ENCODE measurements at regions not wholly inside any gene's neighbourhood (a gene's known extent, or its start where the extent isn't known, plus 50 kb on each side); places are given as distances from the start of the nearest gene placed in this dataset.

DNA sequence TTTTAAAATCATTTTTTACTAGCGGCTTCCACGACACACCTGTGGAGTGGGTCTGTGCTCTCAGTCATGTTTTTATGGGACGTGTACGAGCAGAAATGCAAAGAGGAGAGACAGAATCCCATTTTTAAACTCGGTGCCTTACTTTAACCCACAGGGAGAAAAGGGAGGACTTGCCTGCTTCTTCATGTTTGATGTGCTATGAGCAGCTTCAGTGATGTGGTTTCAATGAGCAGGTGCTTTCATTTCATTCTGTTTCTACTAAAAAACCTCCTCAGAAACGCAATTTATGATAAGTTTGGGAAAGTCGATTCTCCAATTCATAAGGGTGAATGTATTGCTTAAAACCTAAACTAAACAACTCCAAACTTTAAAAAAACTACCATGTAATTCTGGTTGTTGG lies 537.2 kb downstream of the GATA3 start:
- DNase-seq (ENCODE audit: low read depth in 2 of 2, low spot score in 1 of 2) = no peak

GRCh38 chr10:8594176-8594575 lies 539.7 kb downstream of the GATA3 start:
- DNase-seq (ENCODE audit: low read depth in 2 of 2, low spot score in 1 of 2) = no peak

- no peak for DNase-seq (ENCODE audit: low read depth in 2 of 2, low spot score in 1 of 2)
Observed at GRCh38 chr10:8594711-8595110, 540.2 kb downstream of the GATA3 start.

GRCh38 chr10:8595140-8595539 lies 540.7 kb downstream of the GATA3 start:
- no peak for DNase-seq (ENCODE audit: low read depth in 2 of 2, low spot score in 1 of 2)

- DNase-seq (ENCODE audit: low read depth in 2 of 2, low spot score in 1 of 2) = no peak
Observed at GRCh38 chr10:8596929-8597472, 542.5 kb downstream of the GATA3 start.

DNA sequence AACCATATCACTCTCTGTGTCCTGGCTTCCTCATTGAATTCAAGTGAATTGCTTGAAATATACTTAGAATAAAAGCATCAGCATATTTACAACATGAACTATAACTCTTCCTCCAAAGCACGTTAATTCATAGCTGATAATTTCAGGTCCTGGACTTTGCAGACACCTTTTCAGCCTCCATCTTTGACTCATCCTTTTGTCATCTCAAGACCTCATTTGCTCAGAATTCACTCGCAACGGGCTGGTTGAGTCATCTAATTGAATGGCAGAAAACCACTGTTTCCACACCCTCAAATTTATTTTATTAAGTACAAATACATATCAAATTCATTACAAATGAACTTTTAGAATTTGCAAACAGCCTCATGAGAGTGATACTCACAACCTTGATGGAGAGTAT lies 545.7 kb downstream of the GATA3 start:
- DNase-seq (ENCODE audit: low read depth in 2 of 2, low spot score in 1 of 2) = no peak

GRCh38 chr10:8602821-8603220 lies 548.3 kb downstream of the GATA3 start:
- no peak for DNase-seq (ENCODE audit: low read depth in 2 of 2, low spot score in 1 of 2)

DNA sequence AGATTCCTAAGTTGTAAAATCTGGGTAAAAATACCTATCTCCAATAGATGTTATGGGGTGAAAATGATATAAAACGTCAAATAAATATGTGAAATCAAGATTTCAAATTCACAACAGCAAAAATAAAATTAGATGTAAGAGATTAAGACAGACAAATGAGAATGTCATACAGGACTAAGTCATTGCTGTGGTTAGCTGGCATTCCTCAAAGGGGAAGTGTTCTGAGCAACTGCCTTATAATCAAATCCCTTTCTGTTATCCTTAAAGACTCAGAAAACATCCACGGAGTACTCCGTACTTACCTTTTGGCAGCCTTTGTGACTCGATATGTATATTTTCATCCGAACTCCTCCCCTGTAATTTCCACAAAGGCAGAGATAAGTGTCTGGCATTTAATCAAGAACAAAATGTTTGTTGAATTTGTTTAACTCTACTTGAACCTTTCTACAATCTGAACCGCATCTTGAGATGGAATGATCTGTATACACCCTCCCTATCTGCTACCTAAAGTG lies 559.6 kb downstream of the GATA3 start:
- DNase-seq (ENCODE audit: low read depth in 2 of 2, low spot score in 1 of 2) = no peak

DNA sequence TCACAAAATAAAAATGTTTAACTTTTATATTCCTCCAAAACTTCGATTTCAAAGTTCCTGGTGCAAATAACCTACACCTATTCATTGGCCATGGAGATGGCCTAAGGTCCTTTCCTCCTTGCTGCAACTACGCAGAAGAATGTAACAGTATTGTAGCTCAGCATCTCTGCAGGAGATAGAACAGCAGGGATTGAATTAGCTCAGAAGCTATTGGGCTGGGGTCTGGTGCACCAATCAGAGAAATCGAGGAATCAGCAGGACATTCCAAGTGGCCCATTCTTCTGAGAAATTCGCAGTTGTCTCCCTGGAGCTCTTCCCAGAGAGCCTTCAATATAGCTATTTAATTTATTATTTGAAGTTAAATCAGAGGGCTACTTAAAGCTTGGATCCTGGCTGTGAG lies 560.6 kb downstream of the GATA3 start:
- DNase-seq (ENCODE audit: low read depth in 2 of 2, low spot score in 1 of 2) = no peak

DNA sequence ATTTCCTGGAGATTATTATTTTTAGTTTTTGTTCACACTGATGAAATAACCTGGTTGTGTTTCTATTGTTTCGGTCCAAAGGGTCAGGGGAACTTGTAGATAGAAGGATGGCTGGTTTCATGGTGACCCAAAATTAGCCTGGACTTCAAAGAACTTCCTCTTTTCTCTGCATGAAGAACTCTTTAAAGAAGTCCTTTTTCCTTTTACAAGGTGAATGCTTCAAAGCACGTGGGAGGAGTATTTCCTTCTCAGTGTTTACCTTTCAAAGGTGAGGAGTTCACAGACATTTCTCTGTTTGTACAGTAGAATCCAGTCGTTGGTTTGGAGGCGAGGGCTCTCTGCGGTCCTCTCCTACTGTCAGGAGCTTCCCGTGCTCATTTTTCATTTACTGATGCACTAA lies 561.7 kb downstream of the GATA3 start:
- no peak for DNase-seq (ENCODE audit: low read depth in 2 of 2, low spot score in 1 of 2)

GRCh38 chr10:8617792-8618191 lies 563.3 kb downstream of the GATA3 start:
- DNase-seq (ENCODE audit: low read depth in 2 of 2, low spot score in 1 of 2) = no peak

DNA sequence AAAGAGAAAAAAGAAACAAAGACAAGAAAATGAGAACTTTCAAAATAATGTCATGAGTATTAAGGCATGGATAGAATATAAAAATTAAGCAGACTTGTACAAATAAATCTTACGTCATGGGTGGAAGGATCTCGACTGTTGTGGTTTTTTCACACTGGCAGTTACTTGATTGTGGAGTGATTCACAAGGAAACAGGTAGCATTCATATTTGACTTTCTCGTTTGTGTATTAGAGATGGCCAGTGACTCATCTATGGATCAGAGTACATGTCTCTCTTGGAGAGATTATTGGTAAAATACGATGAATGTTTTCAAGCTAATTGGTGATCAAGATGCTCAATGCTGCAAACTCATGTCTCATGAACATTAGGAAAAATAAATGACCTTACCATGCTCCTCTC lies 564.3 kb downstream of the GATA3 start:
- no peak for DNase-seq (ENCODE audit: low read depth in 2 of 2, low spot score in 1 of 2)

DNA sequence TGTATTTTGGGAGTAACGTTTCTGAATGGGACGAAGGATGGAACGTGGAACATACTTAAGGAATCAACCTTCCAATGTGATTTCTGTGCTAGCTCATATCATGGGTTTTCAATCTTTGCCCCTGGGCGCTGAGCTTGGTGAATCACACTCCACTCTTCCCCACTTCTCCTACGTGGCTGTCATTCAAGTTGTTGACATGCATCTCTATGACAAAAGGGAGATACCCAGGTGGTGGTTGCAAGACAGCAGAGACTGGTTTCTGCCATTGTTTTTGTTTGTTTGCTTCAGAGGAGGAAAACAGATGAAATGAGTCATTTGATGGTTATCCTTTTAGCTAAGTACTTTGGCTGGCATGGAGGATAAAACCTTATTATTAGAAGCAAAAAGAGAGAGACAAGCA lies 573.9 kb downstream of the GATA3 start:
- DNase-seq (ENCODE audit: low read depth in 2 of 2, low spot score in 1 of 2) = no peak

DNA sequence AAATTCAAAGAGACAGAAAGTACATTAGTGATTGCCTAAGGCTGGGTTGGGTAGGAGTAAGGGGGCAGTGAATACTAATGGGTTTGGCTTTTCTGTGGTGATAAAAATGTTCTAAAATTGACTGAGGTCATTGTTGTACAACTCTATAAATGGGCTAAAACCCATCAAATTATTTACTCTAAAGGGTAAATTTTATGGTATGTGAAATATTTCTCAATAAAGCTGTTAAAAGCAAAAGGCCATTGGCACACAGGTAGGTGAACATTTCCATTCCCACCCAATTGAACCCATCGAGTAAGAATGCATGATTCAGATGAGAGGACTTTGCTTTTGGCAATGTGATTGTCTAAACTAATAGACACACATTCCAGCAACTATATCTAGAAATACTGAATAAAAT lies 579.4 kb downstream of the GATA3 start:
- no peak for DNase-seq (ENCODE audit: low read depth in 2 of 2, low spot score in 1 of 2)

DNA sequence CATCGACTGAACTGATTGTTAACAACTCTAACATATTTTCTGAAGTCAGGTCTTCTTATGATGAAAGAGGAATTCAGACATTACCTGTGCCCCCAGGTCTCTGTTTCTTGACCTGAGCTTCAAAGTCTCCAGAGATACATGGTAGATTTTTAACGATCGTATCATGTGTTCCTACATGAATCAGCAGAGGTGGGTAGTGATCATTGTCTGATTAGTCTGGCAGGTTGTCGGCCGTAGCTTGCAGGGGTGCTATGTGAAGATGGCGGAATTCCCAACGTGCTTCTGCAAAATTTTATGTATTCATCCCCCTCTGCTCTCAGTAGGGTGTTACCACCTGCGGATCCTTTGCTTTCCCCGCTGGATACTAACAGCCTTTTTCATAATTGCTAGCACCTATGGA lies 581.9 kb downstream of the GATA3 start:
- no peak for DNase-seq (ENCODE audit: low read depth in 2 of 2, low spot score in 1 of 2)

GRCh38 chr10:8637640-8638039 lies 583.2 kb downstream of the GATA3 start:
- DNase-seq (ENCODE audit: low read depth in 2 of 2, low spot score in 1 of 2) = no peak

- DNase-seq (ENCODE audit: low read depth in 2 of 2, low spot score in 1 of 2) = no peak
Observed at GRCh38 chr10:8638088-8638672, 583.7 kb downstream of the GATA3 start.

- no peak for DNase-seq (ENCODE audit: low read depth in 2 of 2, low spot score in 1 of 2)
Observed at GRCh38 chr10:8639486-8640185, 585.1 kb downstream of the GATA3 start.

DNA sequence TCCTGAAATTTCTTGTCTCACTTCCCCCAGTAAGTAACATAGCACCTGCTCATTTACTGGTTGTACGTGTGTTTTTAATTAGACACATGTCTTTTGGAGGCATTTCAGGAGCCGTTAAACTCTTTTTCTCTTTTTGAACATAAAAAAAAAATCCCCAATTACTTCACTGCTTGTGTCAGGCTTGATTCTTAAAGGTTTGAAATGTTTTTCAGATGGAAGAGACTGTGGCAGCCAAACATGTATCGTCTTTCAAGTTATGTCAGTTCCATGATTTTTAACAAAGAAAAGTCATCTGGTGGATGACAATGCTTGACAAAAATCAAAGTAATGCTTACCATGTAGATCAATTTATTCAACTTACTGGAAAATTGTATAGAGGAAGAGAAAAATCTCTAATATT lies 585.8 kb downstream of the GATA3 start:
- DNase-seq (ENCODE audit: low read depth in 2 of 2, low spot score in 1 of 2) = no peak

DNA sequence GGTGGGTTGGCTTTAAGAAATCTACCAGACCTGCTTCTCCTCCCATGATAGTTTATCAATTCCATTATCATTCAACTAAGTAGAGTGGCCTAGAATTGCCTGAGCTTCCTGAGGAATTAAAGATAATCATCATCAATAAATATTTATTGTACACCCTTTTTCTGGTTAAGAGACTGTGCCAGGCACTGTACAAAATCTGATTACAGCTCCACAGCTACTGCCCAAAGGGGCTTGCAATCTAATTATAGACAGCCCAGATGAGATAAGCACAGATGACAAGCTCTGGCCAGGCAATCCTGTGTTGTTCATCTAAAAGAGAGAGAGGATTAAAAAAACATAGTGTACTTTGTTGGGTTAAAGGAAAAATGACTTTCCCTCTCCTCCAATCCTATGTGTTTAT lies 586.4 kb downstream of the GATA3 start:
- DNase-seq (ENCODE audit: low read depth in 2 of 2, low spot score in 1 of 2) = no peak

- DNase-seq (ENCODE audit: low read depth in 2 of 2, low spot score in 1 of 2) = no peak
Observed at GRCh38 chr10:8656261-8656660, 601.8 kb downstream of the GATA3 start.

DNA sequence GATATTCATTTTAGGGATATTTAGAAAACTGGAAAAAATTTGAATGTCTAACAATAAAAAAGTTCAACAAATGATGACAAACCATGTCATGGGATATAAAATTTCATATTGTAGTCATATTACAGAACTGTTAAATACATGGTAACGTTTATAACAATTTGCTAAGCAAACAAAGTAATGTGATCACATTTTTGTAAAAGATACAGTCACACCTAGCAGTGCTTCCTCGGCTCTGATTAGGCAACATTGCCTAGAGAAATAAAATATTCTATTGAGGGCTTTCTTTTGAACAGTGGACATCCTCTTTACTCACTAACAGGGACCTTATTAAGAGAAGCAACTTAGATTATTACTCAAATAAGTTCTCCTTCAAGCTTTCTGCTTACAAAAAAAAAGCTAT lies 605.5 kb downstream of the GATA3 start:
- DNase-seq (ENCODE audit: low read depth in 2 of 2, low spot score in 1 of 2) = no peak

DNA sequence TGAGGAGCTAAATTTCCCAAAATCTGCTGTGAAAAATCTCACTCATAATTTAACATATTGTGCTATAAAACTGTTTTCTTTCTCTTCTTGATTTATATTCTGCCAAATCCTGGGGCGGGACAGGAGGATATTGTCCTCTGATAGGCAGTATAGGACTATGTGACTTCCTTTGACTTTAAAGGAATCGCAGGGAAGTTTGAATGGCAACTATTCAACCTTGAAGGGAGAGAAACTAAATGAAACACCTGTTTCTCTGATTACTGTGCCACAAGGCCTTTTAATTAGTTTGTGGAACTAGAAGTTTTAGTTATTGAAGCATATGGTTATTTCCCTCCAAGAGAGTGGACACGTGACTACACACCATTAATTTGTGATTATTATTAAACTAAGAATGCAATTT lies 607.4 kb downstream of the GATA3 start:
- no peak for DNase-seq (ENCODE audit: low read depth in 2 of 2, low spot score in 1 of 2)
